Fibroblast of villous mesenchyme (primary cell): ENCODE measurements at regions not wholly inside any gene's neighbourhood (a gene's known extent, or its start where the extent isn't known, plus 50 kb on each side); places are given as distances from the start of the nearest gene placed in this dataset.

Experiments
- DNase-seq: peaks from one replicate; pipeline ENCODE4 v3.0.0-alpha.2; 2010; ENCODE audit warnings: low read depth
- H3K4me3 ChIP-seq: 2 replicates; pipeline ENCODE4 v1.5.1; 2011; ENCODE audit warnings: low read depth, mild to moderate bottlenecking, low read length
- TF ChIP-seq, protein P1 (sequence below): IDR thresholded peaks from 2 replicates; pipeline ENCODE4 v1.5.1; 2012; ENCODE audit warnings: low read depth, mild to moderate bottlenecking, low read length; ENCODE audit not compliant: insufficient read depth

GRCh38 chr7:46864716-46865115 is 717.2 kb downstream of the TNS3 start:
- TF ChIP-seq, protein P1, sequence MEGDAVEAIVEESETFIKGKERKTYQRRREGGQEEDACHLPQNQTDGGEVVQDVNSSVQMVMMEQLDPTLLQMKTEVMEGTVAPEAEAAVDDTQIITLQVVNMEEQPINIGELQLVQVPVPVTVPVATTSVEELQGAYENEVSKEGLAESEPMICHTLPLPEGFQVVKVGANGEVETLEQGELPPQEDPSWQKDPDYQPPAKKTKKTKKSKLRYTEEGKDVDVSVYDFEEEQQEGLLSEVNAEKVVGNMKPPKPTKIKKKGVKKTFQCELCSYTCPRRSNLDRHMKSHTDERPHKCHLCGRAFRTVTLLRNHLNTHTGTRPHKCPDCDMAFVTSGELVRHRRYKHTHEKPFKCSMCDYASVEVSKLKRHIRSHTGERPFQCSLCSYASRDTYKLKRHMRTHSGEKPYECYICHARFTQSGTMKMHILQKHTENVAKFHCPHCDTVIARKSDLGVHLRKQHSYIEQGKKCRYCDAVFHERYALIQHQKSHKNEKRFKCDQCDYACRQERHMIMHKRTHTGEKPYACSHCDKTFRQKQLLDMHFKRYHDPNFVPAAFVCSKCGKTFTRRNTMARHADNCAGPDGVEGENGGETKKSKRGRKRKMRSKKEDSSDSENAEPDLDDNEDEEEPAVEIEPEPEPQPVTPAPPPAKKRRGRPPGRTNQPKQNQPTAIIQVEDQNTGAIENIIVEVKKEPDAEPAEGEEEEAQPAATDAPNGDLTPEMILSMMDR, result no peak
- H3K4me3 ChIP-seq, result no peak overlapping the region
- peak; percentile 63 for DNase-seq

- no peak for DNase-seq
- H3K4me3 ChIP-seq, result no peak overlapping the region
- TF ChIP-seq, protein P1, result no peak
Observed at GRCh38 chr7:46859963-46860475, 721.9 kb downstream of the TNS3 start.

GRCh38 chr7:46855851-46856250 is 726.1 kb downstream of the TNS3 start:
- no peak for DNase-seq
- TF ChIP-seq, protein P1, result no peak
- no peak overlapping the region for H3K4me3 ChIP-seq

- H3K4me3 ChIP-seq, result no peak overlapping the region
- TF ChIP-seq, protein P1, result no peak
- DNase-seq, result no peak
Observed at GRCh38 chr7:46854958-46855473, 726.9 kb downstream of the TNS3 start.

GRCh38 chr7:46853451-46853850 is 728.5 kb downstream of the TNS3 start:
- TF ChIP-seq, protein P1, result no peak
- DNase-seq, result no peak

DNA sequence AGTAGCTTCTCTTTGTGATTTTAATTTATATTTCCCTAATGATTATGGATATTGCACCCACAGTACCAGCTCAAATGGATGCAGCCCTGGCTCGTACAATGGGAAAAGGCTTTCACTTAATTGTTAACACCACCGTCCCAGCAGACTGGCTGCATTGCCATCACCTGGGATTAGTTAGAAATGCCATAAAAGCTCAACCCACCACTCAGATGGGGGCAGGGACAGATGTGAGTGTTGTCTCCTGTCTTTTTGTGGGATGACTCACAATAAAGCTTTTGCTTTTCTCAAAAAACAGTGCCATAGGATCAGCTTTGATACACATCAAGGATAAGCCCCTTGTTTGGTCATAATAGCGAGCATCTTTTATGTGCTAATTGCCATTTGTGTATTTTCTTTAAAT is 729.1 kb downstream of the TNS3 start:
- TF ChIP-seq, protein P1, result no peak
- no peak for DNase-seq
- no peak overlapping the region for H3K4me3 ChIP-seq

More at GRCh38 chr7:46853451-46853850, 728.5 kb downstream of the TNS3 start:
- H3K4me3 ChIP-seq, result no peak overlapping the region
